B cell (primary cell): ENCODE measurements at regions not wholly inside any gene's neighbourhood (a gene's known extent, or its start where the extent isn't known, plus 50 kb on each side); places are given as distances from the start of the nearest gene placed in this dataset.

Experiments used
- ATAC-seq: fragments of 200-7000 bp; cut with Tn5 transposase; one replicate; pipeline ENCODE4 v1.10.0; 2021; ENCODE audit warnings: low read depth, mild to moderate bottlenecking, moderate number of reproducible peaks, moderate library complexity
- CTCF ChIA-PET: fragments of 350-600 bp; sonication (Branson Sonifier 250); formaldehyde crosslinking; loops from one replicate; lab custom pipeline; 2021; ENCODE audit warnings: antibody characterized with exemption, inconsistent platforms; lab: Charles Lee
- POLR2A ChIA-PET: fragments of 350-600 bp; sonication (Branson Sonifier 250); formaldehyde crosslinking; loops from one replicate; lab custom pipeline; 2021; ENCODE audit warnings: antibody characterized with exemption; lab: Charles Lee
- DNase-seq: peaks from one replicate; pipeline ENCODE4 v3.0.0; 2013
- H2AFZ ChIP-seq: 2 replicates; pipeline ENCODE4 v1.6.1; 2012; ENCODE audit warnings: mild to moderate bottlenecking, low read depth, low read length; ENCODE audit not compliant: insufficient read depth, poor library complexity, severe bottlenecking
- H3K27ac ChIP-seq, 2 donors: 1 replicate in 1 of 2; 2 replicates in 1 of 2; pipeline ENCODE4 v1.5.1; 2012 to 2013; ENCODE audit warnings: low read length in 2 of 2, mild to moderate bottlenecking in 2 of 2, moderate library complexity in 1 of 2
- H3K27me3 ChIP-seq, 4 experiments: fragments of 200-600 bp in 1 of 4; sonication (generic) in 1 of 4; replicated peaks in 1 of 4; 1 replicate in 2 of 4; 2 replicates in 2 of 4; pipeline versions ENCODE4 v1.6.1 to v1.7.0; 2013 to 2016; ENCODE audit warnings: low read length in 3 of 4, mild to moderate bottlenecking in 2 of 4, mixed read lengths in 1 of 4, moderate library complexity in 1 of 4; ENCODE audit not compliant: insufficient read depth in 4 of 4, control insufficient read depth in 3 of 4; ENCODE audit errors: control extremely low read depth in 1 of 4
- H3K36me3 ChIP-seq, 2 experiments: replicated peaks in 1 of 2; 1 replicate in 1 of 2; 2 replicates in 1 of 2; pipeline versions ENCODE4 v1.6.1 to v1.7.1; 2013; ENCODE audit warnings: low read length in 1 of 2; ENCODE audit not compliant: insufficient read depth in 2 of 2, control insufficient read depth in 1 of 2; ENCODE audit errors: control extremely low read depth in 1 of 2, extremely low read depth in 1 of 2
- H3K4me1 ChIP-seq, 2 donors: fragments of 200-600 bp in 1 of 2; sonication (generic) in 1 of 2; 1 replicate in 1 of 2; 2 replicates in 1 of 2; pipeline versions ENCODE4 v1.5.1 to v1.6.1; 2013 to 2017; ENCODE audit warnings: low read length in 2 of 2; ENCODE audit not compliant: control insufficient read depth in 2 of 2, insufficient read depth in 2 of 2
- H3K4me2 ChIP-seq: replicated peaks from 2 replicates; pipeline ENCODE3; 2012; ENCODE audit warnings: mild to moderate bottlenecking, low read depth, low read length; ENCODE audit not compliant: poor library complexity, severe bottlenecking
- H3K4me3 ChIP-seq, 5 experiments: fragments of 200-600 bp in 1 of 5; sonication (generic) in 1 of 5; 1 replicate in 3 of 5; 2 replicates in 2 of 5; pipeline versions ENCODE4 v1.5.1 to v1.7.0; 2011 to 2016; ENCODE audit warnings: low read length in 4 of 5, mild to moderate bottlenecking in 4 of 5, low read depth in 2 of 5, control low read depth in 1 of 5, moderate library complexity in 1 of 5; ENCODE audit not compliant: insufficient read depth in 1 of 5; ENCODE audit errors: control extremely low read depth in 1 of 5, extremely low read depth in 1 of 5
- H3K79me2 ChIP-seq: fragments of 200-600 bp; sonication (generic); one replicate; pipeline ENCODE4 v1.6.0; 2016; ENCODE audit warnings: low read length; ENCODE audit not compliant: control insufficient read depth, insufficient read depth
- H3K9ac ChIP-seq: fragments of 200-600 bp; sonication (generic); 2 replicates; pipeline ENCODE4 v1.6.1; 2017; ENCODE audit warnings: mild to moderate bottlenecking, low read length, moderate library complexity
- H3K9me3 ChIP-seq, 3 donors: one replicate each; pipeline versions ENCODE4 v1.6.1 to v1.7.1; 2013; ENCODE audit warnings: low read length in 2 of 3; ENCODE audit not compliant: control insufficient read depth in 2 of 3, insufficient read depth in 1 of 3; ENCODE audit errors: control extremely low read depth in 1 of 3
- H4K20me1 ChIP-seq: 2 replicates; pipeline ENCODE4 v1.6.0; 2012; ENCODE audit warnings: mild to moderate bottlenecking, low read length; ENCODE audit not compliant: insufficient read depth, control insufficient read depth, poor library complexity, severe bottlenecking
- H3K27ac Mint-ChIP-seq: one replicate; pipeline ENCODE4 v1.8.0; 2021; ENCODE audit warnings: mixed read lengths
- H3K27me3 Mint-ChIP-seq: one replicate; pipeline ENCODE4 v1.8.0; 2021; ENCODE audit warnings: mixed read lengths
- H3K4me1 Mint-ChIP-seq: one replicate; pipeline ENCODE4 v1.8.0; 2021; ENCODE audit warnings: mixed read lengths
- H3K4me3 Mint-ChIP-seq: one replicate; pipeline ENCODE4 v1.8.0; 2021; ENCODE audit warnings: mixed read lengths
- H3K9me3 Mint-ChIP-seq: one replicate; pipeline ENCODE4 v1.8.0; 2022; ENCODE audit warnings: mixed read lengths; ENCODE audit not compliant: insufficient read depth
- EZH2 ChIP-seq: IDR thresholded peaks from 2 replicates; pipeline ENCODE4 v1.6.1; 2012; ENCODE audit warnings: borderline replicate concordance, low read depth, mild to moderate bottlenecking, moderate library complexity, low read length; ENCODE audit not compliant: insufficient read depth, poor library complexity, severe bottlenecking
- WGBS: methylation state at CpG from one replicate; pipeline ENCODE4 v1.1.5; 2013; ENCODE audit warnings: missing lambda C conversion rate; ENCODE audit not compliant: insufficient coverage; 5-methylcytosine and 5-hydroxymethylcytosine counted together
- intact Hi-C: fragments of 100-400 bp; cut with micrococcal nuclease; formaldehyde crosslinking; loops from one replicate; pipeline ENCODE4 v1.10.0; 2022
- TF ChIP-seq, protein P1 (sequence below): fragments of 200-600 bp; IDR thresholded peaks from one replicate; pipeline ENCODE4 v1.8.0; 2022; ENCODE audit warnings: antibody characterized with exemption, mild to moderate bottlenecking

DNA sequence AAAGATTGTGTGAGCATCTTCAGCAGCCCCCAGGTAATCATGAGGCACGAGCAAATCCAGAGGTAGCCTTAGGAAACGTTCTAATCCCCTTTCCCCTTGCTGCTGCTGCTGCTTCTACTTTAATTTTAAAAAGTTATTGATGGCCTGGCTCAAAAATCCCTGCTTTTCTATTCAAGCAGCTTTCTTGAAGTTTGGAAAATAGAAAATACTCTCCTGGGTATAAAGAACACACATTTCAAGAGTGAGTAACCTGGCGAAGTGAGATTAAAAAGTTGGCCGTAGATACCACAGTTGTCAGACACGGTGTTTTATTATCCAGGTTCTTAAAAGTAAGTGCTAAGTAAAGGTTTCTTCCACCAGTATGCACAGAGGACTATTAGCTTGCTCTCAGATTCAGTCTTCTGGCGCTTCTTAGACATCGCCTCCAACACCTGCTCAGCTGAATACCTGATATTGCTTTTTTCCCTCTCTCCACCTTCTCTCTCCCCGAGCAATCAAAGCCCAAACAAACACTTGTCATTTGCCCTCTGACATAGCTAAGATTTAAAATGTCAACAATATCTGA lies 150.7 kb downstream of the EDN3 start:
- POLR2A ChIA-PET: no interaction called here
- no peak for DNase-seq

DNA sequence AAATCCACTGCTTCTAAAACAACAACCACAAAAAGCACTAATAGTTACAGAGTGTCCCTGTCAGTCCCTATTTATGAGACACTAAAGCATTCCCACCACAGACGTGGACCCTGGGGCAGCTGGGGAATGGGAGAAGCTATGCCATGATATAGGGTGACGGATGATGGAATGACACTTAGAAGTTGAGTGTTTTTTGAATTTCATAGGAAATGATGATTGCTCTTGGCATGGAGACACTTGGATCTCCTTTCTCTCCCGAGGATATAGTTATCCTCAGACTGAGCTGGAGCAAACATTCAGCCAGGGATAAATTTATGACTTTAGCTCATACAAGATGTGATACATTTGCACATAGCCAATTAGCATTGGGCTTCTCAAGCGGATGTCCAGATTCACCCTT lies 151.2 kb downstream of the EDN3 start:
- intact Hi-C loops: no loop called here
- POLR2A ChIA-PET: no interaction called here
- Histone ChIP-seq H3K27ac (no peak overlapping the region), H3K4me3 (no peak overlapping the region), H3K9me3 (no peaks in the 10 kb centered on the region), H3K4me1 (no peaks in the 10 kb centered on the region), H2AFZ (no peak overlapping the region), H3K27me3 (peaks cover 0 to 8% (median 2%) of the 10 kb centered on the region in 4 experiments), H4K20me1 (no peaks in the 10 kb centered on the region), H3K9ac (no peak overlapping the region), H3K4me2 (no peak overlapping the region), H3K79me2 (no peaks in the 10 kb centered on the region), H3K36me3 (no peaks in the 10 kb centered on the region)
- CTCF ChIA-PET: no interaction called here
- DNase-seq (no peak), ATAC-seq (no peak)
- H3K27me3 Mint-ChIP-seq: peaks cover 36% of the 10 kb centered on the region
- H3K4me1 Mint-ChIP-seq: no peaks in the 10 kb centered on the region
- no peak overlapping the region for H3K4me3 Mint-ChIP-seq
- 100% methylated on average over 1 of the region's 4 CpGs for WGBS
- no peaks in the 10 kb centered on the region for H3K9me3 Mint-ChIP-seq
- TF ChIP-seq EZH2: no peak
- TF ChIP-seq, protein P1, sequence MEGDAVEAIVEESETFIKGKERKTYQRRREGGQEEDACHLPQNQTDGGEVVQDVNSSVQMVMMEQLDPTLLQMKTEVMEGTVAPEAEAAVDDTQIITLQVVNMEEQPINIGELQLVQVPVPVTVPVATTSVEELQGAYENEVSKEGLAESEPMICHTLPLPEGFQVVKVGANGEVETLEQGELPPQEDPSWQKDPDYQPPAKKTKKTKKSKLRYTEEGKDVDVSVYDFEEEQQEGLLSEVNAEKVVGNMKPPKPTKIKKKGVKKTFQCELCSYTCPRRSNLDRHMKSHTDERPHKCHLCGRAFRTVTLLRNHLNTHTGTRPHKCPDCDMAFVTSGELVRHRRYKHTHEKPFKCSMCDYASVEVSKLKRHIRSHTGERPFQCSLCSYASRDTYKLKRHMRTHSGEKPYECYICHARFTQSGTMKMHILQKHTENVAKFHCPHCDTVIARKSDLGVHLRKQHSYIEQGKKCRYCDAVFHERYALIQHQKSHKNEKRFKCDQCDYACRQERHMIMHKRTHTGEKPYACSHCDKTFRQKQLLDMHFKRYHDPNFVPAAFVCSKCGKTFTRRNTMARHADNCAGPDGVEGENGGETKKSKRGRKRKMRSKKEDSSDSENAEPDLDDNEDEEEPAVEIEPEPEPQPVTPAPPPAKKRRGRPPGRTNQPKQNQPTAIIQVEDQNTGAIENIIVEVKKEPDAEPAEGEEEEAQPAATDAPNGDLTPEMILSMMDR: no peak
- H3K27ac Mint-ChIP-seq: no peak overlapping the region

More for the DNA sequence above, 150.7 kb downstream of the EDN3 start:
- Histone ChIP-seq H3K4me2 (no peak overlapping the region), H4K20me1 (no peaks in the 10 kb centered on the region), H3K27ac (no peak overlapping the region), H3K27me3 (peaks cover 0 to 8% (median 2%) of the 10 kb centered on the region in 4 experiments), H3K9me3 (no peaks in the 10 kb centered on the region), H3K4me1 (no peaks in the 10 kb centered on the region), H2AFZ (no peak overlapping the region), H3K4me3 (no peak overlapping the region), H3K9ac (no peak overlapping the region), H3K79me2 (no peaks in the 10 kb centered on the region), H3K36me3 (no peaks in the 10 kb centered on the region)
- intact Hi-C loops: no loop called here
- no peaks in the 10 kb centered on the region for H3K4me1 Mint-ChIP-seq
- H3K27me3 Mint-ChIP-seq: peaks cover 41% of the 10 kb centered on the region
- CTCF ChIA-PET: no interaction called here
- H3K4me3 Mint-ChIP-seq: no peak overlapping the region
- H3K27ac Mint-ChIP-seq: no peak overlapping the region
- TF ChIP-seq EZH2: no peak
- TF ChIP-seq, protein P1: no peak
- WGBS: 91% methylated on average over 7 of the region's 8 CpGs
- no peak for ATAC-seq
- no peaks in the 10 kb centered on the region for H3K9me3 Mint-ChIP-seq
